ENCODE measurements at regions not wholly inside any gene's neighbourhood (a gene's known extent, or its start where the extent isn't known, plus 50 kb on each side); places are given as distances from the start of the nearest gene placed in this dataset.
"Not testable (repeated sequence)": the region's sequence is repeated elsewhere in the genome, so short reads cannot be mapped to it uniquely, and the experiment has no call there.

DNA sequence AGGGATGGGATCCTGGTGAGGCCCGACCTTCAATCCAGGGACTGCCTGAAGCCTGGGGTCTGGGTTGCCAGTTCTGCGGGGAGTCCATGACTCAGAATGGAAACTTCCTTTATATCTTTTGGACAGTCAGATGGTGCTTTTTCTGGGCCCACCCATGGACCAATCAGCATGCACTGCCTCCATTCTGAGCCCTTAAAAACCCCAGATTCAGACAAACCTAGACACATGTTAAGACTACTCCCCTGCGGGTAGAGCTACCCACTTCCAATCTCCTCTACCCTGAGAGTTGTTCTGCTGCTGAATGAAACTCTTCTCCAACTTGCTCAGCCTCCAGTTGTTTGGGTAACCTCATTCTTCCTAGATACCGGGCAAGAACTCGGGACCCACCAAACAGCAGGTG lies 1315.2 kb upstream of the MIR17HG start:
- no peak for DNase-seq

DNA sequence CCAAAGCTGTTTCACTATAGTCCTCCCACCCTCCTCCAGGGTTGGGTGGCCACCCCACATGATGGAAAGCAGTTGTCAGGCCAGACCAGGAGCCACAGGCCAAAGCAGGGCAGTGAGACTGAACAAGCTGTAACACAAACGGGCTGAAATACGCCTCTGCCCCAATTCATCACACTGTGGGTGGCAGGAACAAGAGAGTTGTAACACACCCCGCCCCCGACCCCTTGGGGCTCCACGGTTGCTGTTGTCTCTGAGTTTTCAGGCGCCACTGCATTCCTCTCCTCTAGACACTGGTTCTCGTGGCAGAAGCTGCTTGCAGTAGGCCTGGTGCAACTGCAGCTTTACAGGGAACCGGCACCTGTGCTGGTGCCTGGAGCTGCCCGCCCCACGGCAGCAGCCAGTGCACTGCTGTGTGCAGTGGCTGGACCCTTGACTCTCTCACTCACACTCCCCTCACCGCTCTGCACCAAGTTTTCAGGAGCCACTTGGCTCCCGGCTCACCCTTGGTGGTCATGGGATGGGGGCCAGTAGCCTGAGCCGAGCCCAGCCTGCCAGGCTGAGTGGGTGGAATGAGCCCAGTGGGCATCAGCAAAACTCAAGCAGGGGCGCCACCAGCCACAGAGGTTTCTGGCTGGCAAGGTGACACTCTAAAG lies 1314.5 kb upstream of the MIR17HG start:
- no peak for DNase-seq

DNA sequence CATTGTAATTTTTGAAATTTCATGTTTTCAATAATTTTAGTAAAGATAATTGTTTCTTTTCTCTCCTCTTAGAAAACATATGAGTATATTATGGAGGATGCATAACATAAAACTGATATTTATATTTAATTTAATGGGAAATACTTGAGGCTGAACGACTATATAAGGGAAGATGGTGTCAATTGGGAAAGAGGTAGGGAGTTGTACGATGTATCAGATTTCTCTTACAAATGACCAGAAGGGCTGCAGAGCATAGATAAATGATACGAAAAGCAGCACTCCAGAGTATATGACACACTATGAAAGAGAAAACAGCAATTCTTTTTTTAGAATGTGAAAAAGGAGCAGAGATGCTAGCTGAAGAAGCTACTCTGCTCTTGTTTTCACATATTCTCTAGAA lies 1308.0 kb upstream of the MIR17HG start:
- DNase-seq, result no peak

DNA sequence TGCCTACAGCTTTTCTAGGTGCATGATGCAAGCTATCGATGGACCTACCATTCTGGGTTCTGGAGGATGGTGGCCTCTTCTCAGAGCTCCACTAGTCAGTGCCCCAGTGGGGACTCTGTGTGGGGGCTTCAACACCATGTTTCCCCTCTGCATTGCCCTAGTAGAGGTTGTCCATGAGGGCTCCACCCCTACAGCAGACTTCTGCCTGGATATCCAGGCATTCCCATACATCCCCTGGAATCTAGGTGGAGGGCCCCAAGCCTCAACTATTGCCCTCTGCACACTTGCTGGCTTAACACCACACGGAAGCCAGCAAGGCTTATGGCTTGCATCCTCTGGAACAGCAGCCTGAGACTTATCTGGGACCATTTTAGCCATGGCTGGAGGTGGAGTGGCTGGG lies 1299.9 kb upstream of the MIR17HG start:
- DNase-seq, result no peak

DNA sequence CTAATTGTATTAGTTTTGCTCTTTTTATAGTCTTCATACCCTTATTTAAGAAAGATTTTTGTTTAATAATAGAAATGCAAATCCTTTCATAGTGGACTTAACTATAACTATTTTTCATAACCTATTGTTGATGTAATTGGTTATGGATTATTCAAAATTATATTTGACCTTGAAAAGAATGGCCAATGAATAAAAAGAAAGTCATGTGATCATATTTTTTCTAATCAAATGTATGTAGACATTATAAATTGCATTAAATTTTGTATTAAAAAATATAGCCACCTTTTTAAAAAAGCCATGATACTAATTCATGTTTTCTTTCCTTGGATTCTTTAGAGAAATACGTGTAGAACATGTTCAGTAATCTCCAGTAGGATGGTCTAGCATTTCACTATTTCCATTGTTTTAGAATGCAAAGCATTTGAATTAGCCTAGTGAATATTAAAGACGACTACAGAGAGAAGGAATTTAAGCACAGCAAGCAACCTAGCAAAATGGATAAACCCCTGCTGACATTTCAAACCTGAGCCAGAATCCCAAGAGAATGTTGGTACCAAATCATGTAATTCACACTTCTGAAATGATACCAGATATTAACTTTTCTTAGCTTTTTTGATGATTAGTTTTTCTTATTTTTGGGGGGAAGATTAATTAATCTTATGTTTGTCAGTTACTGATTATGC lies 1297.4 kb upstream of the MIR17HG start:
- DNase-seq, result no peak

DNA sequence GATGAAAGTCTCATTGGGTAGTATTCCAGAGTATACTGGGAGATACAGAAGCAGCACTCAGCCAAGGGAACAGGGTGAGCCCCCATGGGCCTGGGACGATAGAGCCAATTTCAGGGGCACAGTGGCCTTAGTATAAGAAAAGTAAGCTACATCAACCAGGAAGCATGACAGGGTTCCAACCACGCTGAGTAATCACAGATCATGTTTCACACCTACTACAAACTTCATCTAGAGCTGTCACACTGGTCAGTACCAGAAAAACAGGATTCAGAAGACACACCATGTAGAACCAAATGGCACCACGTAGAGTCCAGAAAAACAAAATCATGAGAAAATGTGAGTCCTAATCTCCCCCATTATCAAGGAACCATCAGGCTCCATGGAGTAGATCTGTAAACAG lies 1292.4 kb upstream of the MIR17HG start:
- no peak for DNase-seq

DNA sequence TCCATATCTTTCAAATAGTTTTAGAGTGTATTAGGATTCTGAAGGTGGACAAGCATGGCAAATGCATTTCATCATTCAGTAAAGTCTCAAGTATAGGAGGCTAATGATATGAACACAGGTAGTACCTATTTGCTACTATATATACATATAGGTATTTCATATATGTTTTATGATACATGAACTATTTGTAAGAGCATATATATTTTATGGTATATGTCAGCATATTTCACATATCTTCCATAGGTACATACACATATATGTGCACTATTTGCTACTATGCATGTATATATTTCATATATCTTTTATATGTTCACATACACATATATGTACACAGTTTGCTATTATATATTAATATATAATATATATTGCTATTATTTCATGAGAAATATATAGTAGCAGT lies 1291.7 kb upstream of the MIR17HG start:
- no peak for DNase-seq

DNA sequence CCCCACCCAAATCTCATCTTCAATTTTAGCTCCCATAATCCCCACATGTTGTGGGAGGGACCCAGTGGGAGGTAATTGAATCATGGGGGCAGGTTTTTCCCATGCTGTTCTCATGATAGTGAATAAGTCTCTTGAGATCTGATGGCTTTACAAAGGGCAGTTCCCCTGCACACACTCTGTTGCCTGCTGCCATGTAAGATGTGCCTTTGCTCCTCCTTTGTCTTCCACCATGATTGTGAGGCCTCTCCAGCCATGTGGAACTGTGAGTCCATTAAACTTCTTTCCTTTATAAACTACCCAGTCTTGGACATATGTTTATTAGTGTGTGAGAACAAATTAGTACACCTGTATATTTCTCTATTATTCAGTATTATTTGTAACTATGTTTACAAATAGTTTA lies 1283.3 kb upstream of the MIR17HG start:
- DNase-seq, result not testable (repeated sequence)

DNA sequence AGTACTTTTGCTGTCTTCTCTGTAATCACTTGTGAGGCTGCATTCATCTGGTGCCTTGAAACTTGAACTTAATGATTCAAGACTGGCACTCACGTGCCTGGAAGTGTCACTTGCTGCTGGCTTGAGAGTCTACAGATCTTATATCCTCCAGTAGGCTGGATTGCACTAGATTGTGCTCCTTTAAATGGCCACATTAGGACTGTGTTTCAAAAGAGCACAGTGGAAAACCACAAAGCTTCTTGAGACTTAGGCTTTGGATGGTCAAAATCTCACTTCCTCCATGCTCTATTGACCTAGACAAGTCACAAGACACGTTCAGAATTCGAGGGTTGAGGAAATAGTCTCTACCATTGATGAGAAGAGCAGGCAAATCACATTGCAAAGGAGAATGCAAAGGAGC lies 1278.8 kb upstream of the MIR17HG start:
- DNase-seq, result no peak

DNA sequence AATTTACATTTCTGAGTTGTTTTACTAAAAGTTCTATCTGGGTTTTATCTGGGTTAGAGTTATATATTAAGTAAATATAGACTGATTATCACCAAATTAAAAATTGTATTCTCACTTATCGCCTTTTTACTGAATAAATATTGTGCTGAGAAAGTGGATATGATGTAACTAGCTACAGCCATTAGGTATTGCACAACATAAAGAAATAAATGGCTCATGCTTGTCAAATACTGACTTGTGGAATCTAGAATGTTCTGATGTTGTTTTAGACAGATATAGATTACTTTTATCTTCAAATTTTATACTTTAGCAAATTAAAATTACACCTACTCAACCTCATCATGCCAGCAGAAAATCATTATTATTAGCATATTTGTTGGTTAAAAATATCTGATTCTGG lies 1277.1 kb upstream of the MIR17HG start:
- DNase-seq, result no peak

DNA sequence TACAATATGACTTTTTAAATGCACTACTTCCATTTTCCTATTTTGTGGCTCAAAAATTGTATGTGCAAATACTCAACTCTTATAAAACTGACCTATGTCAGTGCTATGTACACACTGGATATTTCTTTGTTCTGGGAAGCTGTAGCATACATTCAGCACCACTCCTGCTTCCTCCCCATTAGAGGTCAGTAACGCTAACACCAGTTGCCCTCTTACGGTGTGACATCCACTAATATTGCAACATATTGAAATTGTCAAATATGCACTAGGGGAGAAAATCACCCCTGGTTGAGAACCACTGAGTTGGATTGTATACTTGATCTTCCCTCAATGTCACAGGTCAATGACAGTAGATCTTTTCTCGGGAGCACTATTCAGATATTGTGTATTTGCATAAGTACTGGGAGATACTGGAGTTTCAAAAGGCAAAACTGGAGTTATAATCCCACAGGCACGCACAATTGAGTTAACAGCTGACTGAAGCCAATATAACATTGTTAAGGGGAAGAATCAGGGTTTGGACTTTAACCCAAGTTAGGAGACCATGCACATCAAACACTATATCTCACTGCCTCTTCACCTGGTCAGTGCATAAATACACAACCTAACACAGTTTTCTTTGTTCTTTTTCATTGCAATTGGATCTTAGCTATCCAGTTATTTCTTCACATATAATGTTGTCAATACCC lies 1276.5 kb upstream of the MIR17HG start:
- no peak for DNase-seq

DNA sequence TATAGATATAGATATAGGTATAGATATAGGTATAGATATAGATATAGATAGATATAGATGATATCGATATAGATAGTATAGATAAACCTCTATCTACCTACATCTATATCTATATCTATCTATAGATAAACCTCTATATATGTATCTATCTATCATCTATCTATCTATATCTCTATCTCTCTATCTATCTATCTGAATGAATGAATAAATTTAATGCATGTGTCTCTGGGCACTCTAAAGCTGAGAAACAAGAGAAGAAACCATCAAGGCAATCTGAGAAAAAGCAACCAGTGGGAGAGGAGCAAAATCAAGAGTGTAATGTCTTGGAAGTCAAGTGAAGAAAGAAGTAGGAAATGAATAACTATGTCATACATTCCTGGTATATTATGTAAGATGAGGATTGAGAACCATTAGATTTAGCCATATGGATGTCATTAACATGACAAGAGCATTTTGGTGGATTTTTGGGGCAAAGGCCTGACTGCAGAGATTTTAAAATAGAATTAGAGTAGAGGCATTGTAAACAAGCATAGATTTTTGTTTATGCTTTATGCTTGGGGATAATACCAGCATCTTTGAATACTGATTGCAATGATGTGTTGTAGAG lies 1262.7 kb upstream of the MIR17HG start:
- DNase-seq, result no peak

DNA sequence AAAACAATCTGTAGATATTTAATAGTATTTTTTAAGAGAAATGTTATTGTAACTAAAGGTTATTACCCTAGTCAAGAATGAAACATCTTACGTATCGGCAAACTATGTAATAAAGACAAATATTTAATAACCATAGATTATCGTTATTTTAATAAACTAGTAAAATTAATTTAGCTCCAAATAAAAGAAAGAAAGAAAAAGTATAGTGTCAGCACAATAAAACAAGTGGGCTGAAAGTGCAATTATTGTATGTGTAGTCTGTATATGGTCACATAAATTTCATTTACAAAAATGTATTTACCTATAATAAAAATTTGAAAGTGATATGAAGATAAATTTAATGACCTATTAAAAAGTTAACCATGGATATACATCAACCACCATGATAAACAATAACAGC lies 1258.4 kb upstream of the MIR17HG start:
- no peak for DNase-seq

DNA sequence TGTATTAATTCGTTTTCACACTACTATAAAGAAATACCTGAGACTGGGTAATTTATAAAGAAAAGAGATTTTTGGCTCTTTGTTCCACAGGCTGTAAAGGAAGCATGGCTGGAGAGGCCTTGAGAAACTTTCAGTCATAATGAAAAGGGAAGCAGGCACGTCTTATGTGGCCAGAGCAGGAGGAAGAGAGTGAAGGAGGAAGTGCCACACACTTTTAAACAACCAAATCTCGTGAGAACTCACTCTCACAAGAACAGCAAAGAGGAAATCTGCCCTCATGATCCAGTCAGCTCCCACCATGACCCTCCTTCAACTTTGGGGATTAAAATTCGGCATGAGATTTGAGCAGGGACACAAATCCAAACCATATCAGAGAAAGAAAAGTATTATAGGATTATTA lies 1255.9 kb upstream of the MIR17HG start:
- DNase-seq, result no peak

DNA sequence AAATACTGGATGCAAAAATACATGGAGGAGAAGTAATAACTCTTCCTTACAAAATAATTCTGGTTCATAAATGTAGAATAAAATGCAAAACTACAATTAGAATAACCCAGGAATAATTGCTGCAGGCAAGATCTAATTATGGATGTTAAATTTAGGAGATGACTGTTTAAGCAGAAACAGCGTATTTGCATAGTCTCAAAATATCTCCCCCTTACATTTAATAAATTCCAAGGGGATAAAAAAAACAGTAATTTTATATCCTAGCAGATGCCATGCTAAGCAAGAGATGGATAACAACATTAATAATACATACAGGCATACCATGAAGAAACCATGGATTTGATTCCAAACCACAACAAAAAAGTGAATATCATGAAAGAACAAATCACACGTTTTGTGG lies 1253.1 kb upstream of the MIR17HG start:
- DNase-seq, result no peak

DNA sequence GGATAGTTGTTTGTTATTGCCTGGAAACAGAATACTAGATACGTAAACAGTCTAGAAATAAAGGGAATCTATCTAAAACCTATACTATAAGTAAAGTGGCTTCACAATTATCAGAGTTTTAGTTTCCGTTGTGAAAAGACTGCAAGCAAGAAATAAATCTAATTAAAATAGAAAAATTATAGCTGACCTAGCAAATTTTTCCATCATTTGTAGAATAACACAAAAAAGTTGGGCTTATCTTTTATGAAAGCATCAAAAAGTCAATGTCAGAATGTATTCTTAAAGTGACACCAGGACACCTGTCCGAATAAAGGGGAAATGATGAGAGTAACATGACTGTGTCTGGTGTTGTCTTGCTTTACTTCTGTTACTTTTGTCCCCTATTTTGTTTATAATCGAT lies 1248.9 kb upstream of the MIR17HG start:
- no peak for DNase-seq

DNA sequence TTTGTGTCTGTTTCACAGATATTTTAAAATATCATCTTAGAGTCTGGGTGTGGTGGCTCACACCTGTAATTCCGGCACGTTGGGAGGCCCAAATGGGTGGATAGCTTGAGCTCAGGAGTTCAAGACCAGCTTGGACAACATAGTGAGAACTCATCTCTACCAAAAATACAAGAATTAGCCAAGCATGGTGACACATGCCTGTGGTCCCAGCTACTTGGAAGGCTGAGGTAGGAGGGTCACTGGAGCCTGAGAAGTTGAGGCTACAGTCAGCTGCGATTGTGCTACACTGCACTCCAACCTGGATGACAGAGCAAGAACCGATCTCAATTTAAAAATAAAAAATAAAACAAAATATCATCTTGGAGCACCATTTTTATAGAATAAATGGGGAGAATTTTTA lies 1247.6 kb upstream of the MIR17HG start:
- no peak for DNase-seq

DNA sequence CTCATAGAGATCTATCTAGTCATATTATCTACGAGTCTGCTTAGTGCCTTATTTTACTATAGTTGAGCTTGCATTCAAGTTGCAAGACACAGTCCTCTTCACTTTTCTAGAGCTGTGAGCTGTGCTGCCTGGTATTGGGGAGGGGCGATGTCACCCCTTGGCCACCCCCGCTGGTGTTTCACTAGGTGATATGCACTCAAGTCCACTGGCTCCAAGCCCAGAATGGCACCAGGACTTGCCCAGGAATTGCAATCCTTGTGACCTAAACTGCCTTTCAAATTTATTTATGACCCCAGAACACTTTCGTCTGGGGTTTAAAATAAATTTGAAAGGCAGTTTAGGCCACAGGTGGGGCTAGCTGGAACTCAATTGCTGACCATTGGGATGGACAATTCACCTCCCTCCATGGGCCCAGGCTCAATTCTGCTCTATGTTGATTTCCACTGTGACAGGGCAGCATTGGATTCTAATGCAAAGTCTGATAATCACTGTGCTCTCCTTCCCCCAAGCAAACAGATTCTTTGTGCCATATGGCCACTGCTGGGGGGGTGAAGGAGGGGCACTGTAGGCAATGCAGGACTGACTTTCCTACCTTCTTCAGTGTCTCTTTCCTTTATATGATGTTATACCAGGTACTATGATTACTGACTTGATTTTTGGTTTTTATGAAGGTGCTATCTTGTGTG lies 1244.2 kb upstream of the MIR17HG start:
- DNase-seq, result no peak

DNA sequence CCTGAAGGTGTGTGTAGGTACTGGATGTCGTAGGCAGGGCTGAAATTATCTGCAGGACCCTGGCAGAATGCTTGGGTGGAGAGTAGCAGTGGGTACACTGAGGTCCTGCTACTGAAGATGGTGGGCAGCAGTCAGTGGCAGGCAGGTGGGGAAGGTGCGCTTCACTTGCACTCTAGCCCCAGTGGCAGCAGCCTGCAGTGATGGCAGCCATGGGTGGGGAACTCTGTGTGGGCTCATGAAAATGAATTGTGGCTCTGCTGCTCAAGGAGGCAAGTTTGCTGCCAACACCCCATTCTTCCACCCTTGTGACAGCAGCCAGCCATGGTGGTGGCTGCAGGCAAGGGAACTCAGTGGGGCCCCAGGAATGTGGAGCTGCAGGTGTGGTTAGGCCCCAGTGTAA lies 1242.7 kb upstream of the MIR17HG start:
- DNase-seq, result no peak

DNA sequence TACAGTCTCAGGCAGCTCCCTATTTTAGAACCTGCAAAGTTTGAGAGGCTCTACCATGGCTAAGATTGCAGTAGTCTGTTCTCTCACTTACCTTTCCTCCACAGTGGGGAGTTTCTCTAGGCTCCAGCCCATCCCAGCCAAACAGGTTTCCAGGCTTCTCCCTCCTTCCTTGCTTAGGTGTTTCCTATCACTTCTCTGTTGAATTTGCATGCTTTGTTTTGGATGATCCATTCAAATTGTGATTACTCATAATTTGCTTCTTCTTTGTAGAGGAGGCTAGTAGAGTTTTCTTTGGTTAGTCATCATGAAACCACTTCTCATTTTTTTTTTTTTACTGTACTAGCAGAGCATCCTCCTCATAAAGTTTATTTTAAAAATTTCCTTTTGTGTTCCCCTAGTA lies 1242.2 kb upstream of the MIR17HG start:
- no peak for DNase-seq

DNA sequence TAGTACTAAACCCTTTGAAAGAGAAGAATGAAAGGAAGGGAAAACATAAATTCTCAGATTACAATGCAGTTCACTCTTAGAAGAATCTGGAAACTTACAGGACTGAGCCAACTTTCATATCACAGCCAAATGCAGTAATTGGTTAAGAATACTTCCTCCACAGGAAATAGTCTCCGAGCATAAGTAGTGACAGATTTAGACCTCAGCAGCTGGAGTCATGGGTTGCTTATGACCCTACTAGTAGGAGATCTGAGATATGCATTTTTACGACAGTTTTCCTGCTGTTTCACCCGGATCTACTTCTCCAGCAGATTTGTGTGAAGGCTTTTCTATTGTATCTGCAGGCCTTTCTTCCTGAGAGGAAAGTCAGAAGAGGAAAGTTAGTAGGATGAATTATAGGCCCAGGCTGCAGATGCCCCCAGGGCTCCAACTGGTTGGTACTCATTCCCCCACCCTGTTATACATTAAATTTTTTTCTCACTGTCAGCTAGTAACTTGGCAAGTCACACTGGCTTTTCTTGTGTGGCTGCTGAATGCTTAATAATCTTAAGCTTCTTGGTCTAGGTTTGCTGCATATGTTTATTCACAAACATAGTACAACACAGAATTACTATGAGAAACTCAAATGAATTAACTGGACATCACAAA lies 1241.5 kb upstream of the MIR17HG start:
- DNase-seq, result no peak

DNA sequence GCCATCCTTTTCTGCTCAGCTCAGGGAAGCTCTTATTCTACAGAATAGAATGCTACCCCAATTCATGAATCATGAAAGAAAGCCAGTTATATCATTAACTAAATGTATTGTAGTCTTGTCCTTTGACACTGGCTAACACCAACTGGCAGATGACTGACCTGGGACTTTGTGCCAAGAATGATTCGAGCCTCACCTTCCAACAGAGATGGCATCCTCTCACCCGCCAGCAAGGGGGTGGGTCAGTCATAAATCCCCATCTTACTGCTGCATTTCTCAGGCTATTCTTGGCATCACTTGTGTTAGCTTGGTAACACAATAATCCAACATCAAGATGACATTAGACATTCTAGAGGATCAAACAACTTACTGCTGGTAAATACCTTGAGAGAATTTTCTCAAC lies 1239.8 kb upstream of the MIR17HG start:
- DNase-seq, result no peak

DNA sequence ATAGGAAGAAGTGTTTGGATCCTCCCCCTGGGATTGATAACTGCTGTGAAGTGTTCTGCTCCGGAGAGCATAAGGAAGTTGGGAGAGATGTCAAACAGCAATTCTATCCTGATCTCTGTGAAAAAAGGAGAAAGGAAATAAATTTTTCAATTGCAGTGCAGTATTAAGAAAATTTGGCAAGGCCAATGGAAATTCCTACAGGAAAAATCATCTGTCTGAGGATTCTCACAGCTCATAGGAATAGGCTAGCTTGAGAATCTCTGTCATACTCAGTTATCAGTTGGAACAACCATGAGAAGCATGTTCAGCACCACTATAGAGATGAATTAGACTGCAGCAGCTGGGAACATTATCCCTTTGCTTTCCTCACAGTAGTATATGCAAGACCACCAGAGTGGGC lies 1238.9 kb upstream of the MIR17HG start:
- DNase-seq, result no peak

Data from NCI-H345 (cell line).